Upper lobe of left lung (tissue), 4 donors: ENCODE measurements at regions not wholly inside any gene's neighbourhood (a gene's known extent, or its start where the extent isn't known, plus 50 kb on each side); places are given as distances from the start of the nearest gene placed in this dataset.

Experiments used
- CTCF ChIP-seq, 6 experiments: fragments of 450-650 bp in 4 of 6; fragments of 200-600 bp in 2 of 6; sonication (generic) in 2 of 6; IDR thresholded peaks; one replicate each; pipeline ENCODE4 v1.5.1; 2016 to 2019; ENCODE audit warnings: antibody characterized with exemption in 6 of 6
- EP300 ChIP-seq, 4 donors: sonication (generic); formaldehyde crosslinking; IDR thresholded peaks; one replicate each; pipeline ENCODE4 v1.5.1; 2017; ENCODE audit warnings: antibody characterized with exemption in 4 of 4, control low read depth in 2 of 4
- POLR2A ChIP-seq, 4 donors: fragments of 450-650 bp; IDR thresholded peaks; one replicate each; pipeline ENCODE4 v1.5.1; 2016 to 2017; ENCODE audit warnings: antibody characterized with exemption in 4 of 4, mild to moderate bottlenecking in 2 of 4
- POLR2AphosphoS5 ChIP-seq, 2 donors: sonication (generic); formaldehyde crosslinking; IDR thresholded peaks; one replicate each; pipeline ENCODE4 v1.5.1; 2017; ENCODE audit warnings: antibody characterized with exemption in 2 of 2

GRCh38 chr13:39810091-39810877, 154.8 kb downstream of the COG6 start:
- TF ChIP-seq EP300 (IDR thresholded peaks at IDR 0.05) (no peak), CTCF (IDR thresholded peaks at IDR 0.05) (no peak), POLR2A (IDR thresholded peaks at IDR 0.05) (no peak), POLR2AphosphoS5 (IDR thresholded peaks at IDR 0.05) (no peak)
